Naive thymus-derived CD8-positive, alpha-beta T cell (primary cell): ENCODE measurements at regions not wholly inside any gene's neighbourhood (a gene's known extent, or its start where the extent isn't known, plus 50 kb on each side); places are given as distances from the start of the nearest gene placed in this dataset. TPM values are rescaled to one million over a fixed set of nuclear protein-coding genes. Genes with fewer than 3 reads are reported as not detected.

ENCODE experiments used
- ATAC-seq, 2 donors: fragments of 150-1000 bp; cut with Tn5 transposase in 1 of 2; sonication (Bioruptor Pico), chemical (Tn5 transposase) in 1 of 2; 1 replicate in 1 of 2; 2 replicates in 1 of 2; pipeline ENCODE4 v1.10.0; 2021; ENCODE audit warnings: mild to moderate bottlenecking in 2 of 2, moderate library complexity in 2 of 2
- POLR2A ChIA-PET: fragments of 350-600 bp; sonication (Branson Sonifier 250); formaldehyde crosslinking; loops from one replicate; lab custom pipeline; 2021; ENCODE audit warnings: antibody characterized with exemption; lab: Charles Lee
- DNase-seq, 10 donors: peaks; one replicate each; pipeline versions ENCODE4 v3.0.0 to v3.0.0-alpha.2; 2020 to 2022
- H3K27ac Mint-ChIP-seq, 10 donors: one replicate each; pipeline ENCODE4 v1.8.0; 2020 to 2022; ENCODE audit warnings: mild to moderate bottlenecking in 10 of 10, mixed read lengths in 10 of 10, moderate library complexity in 4 of 10, inconsistent platforms in 1 of 10
- H3K27me3 Mint-ChIP-seq, 5 donors: one replicate each; pipeline ENCODE4 v1.8.0; 2021 to 2022; ENCODE audit warnings: mixed read lengths in 5 of 5
- H3K36me3 Mint-ChIP-seq, 3 donors: one replicate each; pipeline ENCODE4 v1.8.0; 2020 to 2022; ENCODE audit warnings: mixed read lengths in 3 of 3, mild to moderate bottlenecking in 2 of 3, inconsistent platforms in 1 of 3
- H3K4me1 Mint-ChIP-seq, 4 donors: one replicate each; pipeline ENCODE4 v1.8.0; 2021 to 2022; ENCODE audit warnings: mixed read lengths in 4 of 4
- H3K4me3 Mint-ChIP-seq, 10 donors: one replicate each; pipeline ENCODE4 v1.8.0; 2020 to 2022; ENCODE audit warnings: mild to moderate bottlenecking in 10 of 10, mixed read lengths in 10 of 10, moderate library complexity in 6 of 10, inconsistent platforms in 1 of 10
- H3K9me3 Mint-ChIP-seq, 9 donors: one replicate each; pipeline ENCODE4 v1.8.0; 2020 to 2022; ENCODE audit warnings: mixed read lengths in 9 of 9, mild to moderate bottlenecking in 3 of 9, inconsistent platforms in 1 of 9, moderate library complexity in 1 of 9
- microRNA-seq: library from miRNA; unstranded; fragments of <30 nt; microRNA quantifications from one replicate; pipeline ENCODE4 v1.2.0, GENCODE V29; 2022; ENCODE audit warnings: borderline microRNAs expressed

DNA sequence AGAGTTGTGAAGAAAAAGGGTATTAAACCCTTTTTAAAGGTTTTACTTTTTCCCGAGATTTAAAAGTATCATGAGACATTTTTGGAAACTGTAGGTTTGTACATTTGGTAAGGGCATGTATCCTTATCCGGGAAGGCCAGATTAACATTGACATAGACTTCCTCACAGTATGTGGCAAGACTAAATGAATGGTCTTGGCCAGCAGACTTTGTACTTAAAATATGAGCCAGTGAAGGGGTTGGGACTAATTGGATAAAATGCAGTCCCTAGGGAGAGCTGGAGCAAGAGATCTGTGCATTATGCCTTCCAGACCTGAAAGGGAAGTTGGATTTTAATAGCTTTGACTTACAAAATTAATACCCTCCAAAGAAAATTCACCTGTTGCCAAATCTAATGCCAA lies 60.4 kb upstream of the CCN2 start:
- Mint-ChIP-seq H3K27ac (no peak overlapping the region), H3K4me3 (no peak overlapping the region), H3K36me3 (no peaks in the 10 kb centered on the region), H3K4me1 (no peaks in the 10 kb centered on the region), H3K27me3 (peaks cover 0 to 2% (median 0%) of the 10 kb centered on the region in 5 donors), H3K9me3 (peaks cover 0 to 3% (median 0%) of the 10 kb centered on the region in 9 donors)
- POLR2A ChIA-PET, result no interaction called here
- DNase-seq, result no peak
- ATAC-seq, result no peak

DNA sequence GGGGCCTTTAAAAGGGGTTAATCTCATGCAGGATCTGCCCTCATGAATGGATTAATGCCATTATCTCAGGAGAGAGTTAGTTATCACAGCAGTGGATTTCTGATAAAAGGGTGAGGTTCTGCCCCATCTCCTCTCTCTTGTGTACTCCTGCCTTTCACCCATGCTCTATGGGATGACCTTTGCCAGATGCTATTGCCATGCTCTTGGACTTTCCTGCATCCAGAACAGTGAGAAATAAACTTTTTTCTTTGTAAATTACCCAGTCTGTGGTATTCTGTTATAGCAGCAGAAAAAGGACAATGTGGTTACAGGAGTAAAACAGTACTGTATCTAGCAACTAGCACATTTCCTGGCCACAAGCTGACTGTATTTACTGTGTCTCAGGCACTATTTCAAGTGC lies 58.0 kb upstream of the CCN2 start:
- POLR2A ChIA-PET, result no interaction called here
- Mint-ChIP-seq H3K4me1 (peaks cover 0 to 1% (median 0%) of the 10 kb centered on the region in 4 donors), H3K27ac (no peak overlapping the region), H3K4me3 (no peak overlapping the region), H3K36me3 (no peaks in the 10 kb centered on the region), H3K9me3 (peaks cover 0 to 8% (median 2%) of the 10 kb centered on the region in 9 donors), H3K27me3 (peaks cover 0 to 4% (median 0%) of the 10 kb centered on the region in 5 donors)
- ATAC-seq (no peak), DNase-seq (no peak)

DNA sequence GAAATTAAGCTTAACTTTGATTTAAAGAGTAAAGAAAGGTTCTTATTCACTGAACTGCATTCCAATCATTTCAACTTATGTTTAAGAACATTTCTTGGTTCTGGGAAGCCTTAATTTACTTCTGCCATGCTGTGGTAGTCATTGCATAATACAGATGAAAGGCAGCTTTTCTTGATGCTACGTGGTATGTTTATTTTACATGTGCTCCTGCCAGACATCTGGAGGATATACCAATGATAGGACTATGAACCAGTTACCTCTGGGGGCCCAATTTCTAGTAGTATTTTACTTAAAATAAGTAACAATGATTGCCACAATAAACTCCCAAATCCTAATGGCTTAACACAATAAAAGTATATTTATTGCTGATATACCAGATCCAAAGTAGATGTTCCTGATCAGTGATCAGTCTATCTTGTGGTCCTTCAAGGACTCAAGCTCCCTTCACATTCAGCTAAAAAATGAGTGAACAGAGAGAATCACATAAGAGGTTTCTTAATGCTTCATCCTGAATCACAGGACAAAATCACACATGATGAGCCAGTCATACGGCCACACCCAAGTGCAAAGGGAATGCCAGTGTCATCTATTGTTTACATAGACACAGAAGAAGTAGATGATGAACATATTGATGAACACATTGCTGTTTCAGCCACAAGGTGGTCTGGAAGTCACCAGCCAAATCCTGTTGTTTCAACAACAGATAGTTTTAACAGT lies 56.5 kb upstream of the CCN2 start:
- Mint-ChIP-seq H3K4me1 (peaks cover 0 to 1% (median 0%) of the 10 kb centered on the region in 4 donors), H3K27ac (no peak overlapping the region), H3K27me3 (peaks cover 0 to 4% (median 0%) of the 10 kb centered on the region in 5 donors), H3K4me3 (no peak overlapping the region), H3K36me3 (no peaks in the 10 kb centered on the region), H3K9me3 (peaks cover 0 to 11% (median 8%) of the 10 kb centered on the region in 9 donors)
- POLR2A ChIA-PET, result no interaction called here
- no peak for ATAC-seq
- DNase-seq, result no peak

DNA sequence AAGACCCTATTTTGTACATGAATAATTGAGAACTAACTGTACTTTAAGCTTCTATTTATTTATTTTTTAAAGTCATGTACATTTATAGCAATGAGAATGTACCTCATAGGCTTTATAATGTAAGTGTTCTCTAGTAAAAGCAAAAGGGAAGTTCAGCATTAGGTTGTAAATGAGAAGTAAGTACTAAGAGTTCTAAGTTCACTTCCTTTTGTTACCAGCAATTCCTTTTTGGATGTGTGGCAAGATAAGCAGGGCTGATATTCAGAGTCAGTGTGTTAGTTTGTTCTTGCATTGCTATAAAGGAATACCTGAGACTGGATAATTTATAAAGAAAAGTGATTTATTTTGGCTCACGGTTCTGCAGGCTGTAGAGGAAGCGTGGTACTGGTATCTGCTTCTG lies 54.0 kb upstream of the CCN2 start:
- H3K36me3 Mint-ChIP-seq, result no peaks in the 10 kb centered on the region
- H3K4me3 Mint-ChIP-seq, result no peak overlapping the region
- H3K4me1 Mint-ChIP-seq, result peaks cover 0 to 1% (median under 1%) of the 10 kb centered on the region in 4 donors
- DNase-seq (no peak), ATAC-seq (no peak)
- POLR2A ChIA-PET, result no interaction called here
- peaks cover 0 to 13% (median 8%) of the 10 kb centered on the region in 9 donors for H3K9me3 Mint-ChIP-seq
- H3K27ac Mint-ChIP-seq, result no peak overlapping the region
- H3K27me3 Mint-ChIP-seq, result peaks cover 0 to 4% (median 0%) of the 10 kb centered on the region in 5 donors

DNA sequence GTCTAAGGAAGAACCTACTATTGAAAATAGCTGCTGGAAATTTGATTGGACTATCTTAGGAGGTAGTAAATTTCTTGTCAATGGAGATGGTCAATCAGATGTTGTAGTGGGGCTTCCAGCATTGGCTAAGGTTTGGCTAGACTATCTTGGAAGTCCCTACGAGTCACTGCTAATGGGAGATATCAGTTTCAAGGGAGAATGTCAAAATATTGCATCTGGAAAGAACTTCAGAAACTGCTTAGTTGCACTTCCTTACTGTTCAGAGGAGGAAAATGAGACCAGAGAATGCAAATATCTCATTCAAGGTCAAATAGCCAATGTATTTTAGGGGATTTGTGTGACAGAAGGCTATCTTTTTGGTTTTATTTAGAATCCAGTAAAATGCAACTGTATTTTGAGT lies 53.5 kb upstream of the CCN2 start:
- POLR2A ChIA-PET, result no interaction called here
- no peak for DNase-seq
- Mint-ChIP-seq H3K27me3 (peaks cover 0 to 4% (median 0%) of the 10 kb centered on the region in 5 donors), H3K27ac (no peak overlapping the region), H3K4me1 (peaks cover 0 to 2% (median under 1%) of the 10 kb centered on the region in 4 donors), H3K9me3 (peaks cover 0 to 13% (median 8%) of the 10 kb centered on the region in 9 donors), H3K4me3 (no peak overlapping the region), H3K36me3 (no peaks in the 10 kb centered on the region)
- no peak for ATAC-seq

DNA sequence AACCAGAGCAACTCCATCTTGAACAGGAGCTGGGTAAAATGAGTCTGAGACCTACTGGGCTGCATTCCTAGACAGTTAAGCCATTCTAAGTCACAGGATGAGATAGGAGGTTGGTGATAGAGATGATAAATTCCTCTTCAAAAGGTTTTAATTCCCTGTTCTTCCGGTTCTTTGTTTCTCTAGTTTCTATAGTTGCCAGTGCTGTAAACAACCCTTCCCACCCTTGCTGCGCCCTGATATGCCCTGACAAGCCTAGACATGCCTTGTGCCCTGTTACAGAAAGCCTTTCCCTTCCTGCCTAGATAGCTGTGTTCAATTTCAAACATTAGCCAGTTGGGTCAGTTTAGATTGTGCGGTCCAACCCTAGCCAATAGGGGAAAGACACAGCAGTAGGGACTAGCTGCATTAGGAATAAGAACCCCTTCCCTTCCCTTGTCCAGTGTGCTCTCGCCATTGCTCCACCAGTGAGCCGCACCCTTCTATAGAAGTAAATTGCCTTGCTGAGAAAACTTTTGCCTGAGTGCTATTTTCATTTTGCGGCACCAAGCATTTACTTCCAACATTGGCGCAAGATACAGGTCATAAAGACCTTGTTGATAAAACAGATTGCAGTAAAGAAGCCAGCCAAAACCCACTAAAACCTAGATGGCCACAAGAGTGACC lies 52.5 kb upstream of the CCN2 start:
- POLR2A ChIA-PET, result no interaction called here
- H3K27me3 Mint-ChIP-seq, result peaks cover 0 to 4% (median 2%) of the 10 kb centered on the region in 5 donors

More for the DNA sequence above, 52.5 kb upstream of the CCN2 start:
- peaks cover 0 to 4% (median under 1%) of the 10 kb centered on the region in 4 donors for H3K4me1 Mint-ChIP-seq
- DNase-seq (no peak), ATAC-seq (no peak)
- H3K36me3 Mint-ChIP-seq, result no peaks in the 10 kb centered on the region
- H3K9me3 Mint-ChIP-seq, result peaks cover 0 to 13% (median 8%) of the 10 kb centered on the region in 9 donors
- no peak overlapping the region for H3K27ac Mint-ChIP-seq
- no peak overlapping the region for H3K4me3 Mint-ChIP-seq

Small RNAs in the stretch of these regions (microRNA-seq; reads per million reads assigned to microRNA genes)
- not detected for gene MIR548AJ1
